K562 (cell line): ENCODE measurements at regions not wholly inside any gene's neighbourhood (a gene's known extent, or its start where the extent isn't known, plus 50 kb on each side); places are given as distances from the start of the nearest gene placed in this dataset.

Experiments used
- ATAC-seq: fragments of 200-7000 bp; cut with Tn5 transposase; 3 replicates; pipeline ENCODE4 v1.9.1; 2020; ENCODE audit warnings: moderate library complexity
- BruUV-seq: library from RNA; stranded (reverse); fragments of 400-500 nt; replicated peaks from 2 replicates; lab custom pipeline; 2021; lab: Mats Ljungman, UMichigan
- CTCF ChIA-PET: fragments of 300-600 bp; formaldehyde crosslinking; extraction: SDS; loops from one replicate; lab custom pipeline; 2021; ENCODE audit warnings: low intra/inter-chr PET ratio; lab: Yijun Ruan, JAX
- POLR2A ChIA-PET: fragments of 300-600, 350-650 bp; sonication (Branson Sonifier 250); formaldehyde crosslinking; extraction: SDS; loops from one replicate; lab custom pipeline; 2021; ENCODE audit warnings: antibody characterized with exemption, inconsistent platforms; lab: Yijun Ruan, JAX
- DNase-seq, 4 experiments: peaks; one replicate each; pipeline versions ENCODE4 v3.0.0 to v3.0.0-alpha.2; 2011 to 2018; ENCODE audit warnings: low spot score in 3 of 4, mixed read lengths in 3 of 4; ENCODE audit errors: extremely low read depth in 1 of 4
- FAIRE-seq: peaks from 2 replicates; lab custom pipeline; 2011; peaks lifted over from hg19 to GRCh38; lab: Jason Lieb, UNC
- H2AFZ ChIP-seq: 2 replicates; pipeline ENCODE4 v1.6.0; 2011; ENCODE audit warnings: low read depth, low read length, control low read depth, inconsistent platforms
- H3K27ac ChIP-seq: fragments of 200-600 bp; 3 replicates; pipeline ENCODE4 v1.8.0; 2011; ENCODE audit warnings: low read depth, mild to moderate bottlenecking, control low read depth, inconsistent platforms, low read length, moderate library complexity, mixed read lengths; ENCODE audit errors: extremely low read depth
- H3K27me3 ChIP-seq, 2 experiments: fragments of 300-600 bp in 1 of 2; 2 replicates in 1 of 2; 3 replicates in 1 of 2; pipeline versions ENCODE4 v1.6.0 to v1.8.0; 2011; ENCODE audit warnings: inconsistent platforms in 2 of 2, low read length in 2 of 2, mild to moderate bottlenecking in 1 of 2, mixed read lengths in 1 of 2, moderate library complexity in 1 of 2; ENCODE audit not compliant: control insufficient read depth in 2 of 2, insufficient read depth in 2 of 2
- H3K36me3 ChIP-seq: fragments of 300-600 bp; 3 replicates; pipeline ENCODE4 v1.8.0; 2011; ENCODE audit warnings: mild to moderate bottlenecking, low read length, inconsistent platforms; ENCODE audit not compliant: control insufficient read depth, insufficient read depth
- H3K4me1 ChIP-seq, 2 experiments: fragments of 200-600 bp in 1 of 2; replicated peaks in 1 of 2; 2 replicates in 1 of 2; 3 replicates in 1 of 2; pipeline versions ENCODE4 v1.5.1 to v1.8.0; 2011; ENCODE audit warnings: inconsistent platforms in 2 of 2, low read length in 2 of 2, mild to moderate bottlenecking in 1 of 2, mixed read lengths in 1 of 2, moderate library complexity in 1 of 2; ENCODE audit not compliant: control insufficient read depth in 2 of 2, insufficient read depth in 2 of 2
- H3K4me2 ChIP-seq: 2 replicates; pipeline ENCODE4 v1.6.1; 2011; ENCODE audit warnings: low read length, control low read depth, inconsistent platforms, mixed read lengths; ENCODE audit not compliant: insufficient read depth
- H3K4me3 ChIP-seq: fragments of 200-600 bp; sonication (generic), shearing (Covaris generic); 2 replicates; pipeline ENCODE4 v1.5.1; 2016; ENCODE audit warnings: control low read depth, inconsistent platforms
- H3K79me2 ChIP-seq: fragments of 200-600 bp; 3 replicates; pipeline ENCODE4 v1.8.0; 2011; ENCODE audit warnings: low read length, inconsistent platforms; ENCODE audit not compliant: control insufficient read depth, insufficient read depth
- H3K9ac ChIP-seq, 2 experiments: 2 replicates each; pipeline versions ENCODE4 v1.6.0 to v1.6.1; 2011; ENCODE audit warnings: low read depth in 2 of 2, low read length in 2 of 2, control low read depth in 1 of 2, inconsistent platforms in 1 of 2, mild to moderate bottlenecking in 1 of 2, mixed read lengths in 1 of 2; ENCODE audit not compliant: insufficient read depth in 1 of 2
- H3K9me1 ChIP-seq: one replicate; pipeline ENCODE4 v1.6.0; 2011; ENCODE audit warnings: inconsistent platforms, mild to moderate bottlenecking, low read length, moderate library complexity; ENCODE audit not compliant: control insufficient read depth, insufficient read depth
- H3K9me3 ChIP-seq: replicated peaks from 2 replicates; pipeline ENCODE4 v1.5.1; 2011; ENCODE audit warnings: low read depth, low read length, inconsistent platforms; ENCODE audit not compliant: control insufficient read depth, insufficient read depth
- H4K20me1 ChIP-seq: replicated peaks from 2 replicates; pipeline ENCODE4 v1.6.1; 2011; ENCODE audit warnings: low read length, inconsistent platforms, mixed read lengths; ENCODE audit not compliant: control insufficient read depth, insufficient read depth
- ATF6 ChIP-seq: sonication (generic); formaldehyde crosslinking; IDR thresholded peaks from 2 replicates; pipeline ENCODE4 v1.4.0; 2020; ENCODE audit warnings: mild to moderate bottlenecking, missing genetic modification reagents
- CEBPB ChIP-seq: fragments of 450-650 bp; IDR thresholded peaks from 2 replicates; pipeline ENCODE4 v1.6.1; 2016; ENCODE audit warnings: missing genetic modification characterization, missing compliant biosample characterization
- JUN ChIP-seq, 2 experiments: sonication (generic) in 1 of 2; formaldehyde crosslinking in 1 of 2; IDR thresholded peaks; 2 replicates each; pipeline versions ENCODE4 v1.6.1 to v1.8.0; 2012 to 2022; ENCODE audit warnings: borderline replicate concordance in 2 of 2, mild to moderate bottlenecking in 2 of 2, improper control_type of control experiment in 1 of 2, low read depth in 1 of 2, low read length in 1 of 2, missing genetic modification reagents in 1 of 2
- KLF1 ChIP-seq: fragments of 450-650 bp; IDR thresholded peaks from 2 replicates; pipeline ENCODE4 v1.6.1; 2016; ENCODE audit warnings: missing genetic modification characterization, missing compliant biosample characterization
- MCM5 ChIP-seq: fragments of 450-650 bp; IDR thresholded peaks from 2 replicates; pipeline ENCODE4 v1.6.1; 2016; ENCODE audit warnings: low read depth
- MIER1 ChIP-seq: fragments of 450-650 bp; IDR thresholded peaks from 2 replicates; pipeline ENCODE4 v1.6.1; 2016; ENCODE audit warnings: antibody characterized with exemption, mild to moderate bottlenecking, low read depth
- NR1H2 ChIP-seq: sonication (generic); formaldehyde crosslinking; IDR thresholded peaks from 2 replicates; pipeline ENCODE4 v1.4.0; 2020; ENCODE audit warnings: mild to moderate bottlenecking, missing genetic modification reagents
- TAL1 ChIP-seq: fragments of 450-650 bp; IDR thresholded peaks from 2 replicates; pipeline ENCODE4 v1.6.1; 2016; ENCODE audit warnings: mild to moderate bottlenecking
- U2AF2 ChIP-seq: fragments of 200-400 bp; formaldehyde crosslinking; optimal IDR thresholded peaks from 2 replicates; pipeline ENCODE3; 2017; ENCODE audit warnings: low read depth, mild to moderate bottlenecking, low read length
- ZBTB2 ChIP-seq: fragments of 450-650 bp; IDR thresholded peaks from 2 replicates; pipeline ENCODE4 v1.6.1; 2016; ENCODE audit warnings: antibody characterized with exemption
- ZFP1 ChIP-seq: fragments of 450-650 bp; formaldehyde crosslinking; IDR thresholded peaks from 2 replicates; pipeline ENCODE4 v1.4.0; 2020; ENCODE audit warnings: mild to moderate bottlenecking, mixed read lengths
- ZNF134 ChIP-seq: fragments of 250-450 bp; sonication (Bioruptor Pico); conservative IDR thresholded peaks from 2 replicates; pipeline ENCODE4 v1.4.0; 2020
- WGBS: fragments of 100-300 bp; shearing (Covaris generic); methylation state at CpG from one replicate; pipeline ENCODE4 v1.1.6; 2016; ENCODE audit warnings: low coverage, mixed read lengths; ENCODE audit not compliant: insufficient coverage; ENCODE audit errors: missing lambda C conversion rate; 5-methylcytosine and 5-hydroxymethylcytosine counted together
- in situ Hi-C: fragments of 300-500 bp; cut with MboI; formaldehyde crosslinking; loops from 4 replicates; pipeline ENCODE4 v1.15.0; 2018; ENCODE audit warnings: inconsistent platforms, mixed read lengths
- intact Hi-C: fragments of 100-400 bp; cut with micrococcal nuclease; formaldehyde crosslinking; loops from 2 replicates; pipeline ENCODE4 v1.14.2; 2022

GRCh38 chr1:29890201-29890959 is 654.1 kb downstream of the PTPRU start:
- Histone ChIP-seq H3K9me1 (no peaks in the 10 kb centered on the region), H3K9ac (no peak overlapping the region), H3K27ac (no peak overlapping the region), H3K27me3 (no peaks in the 10 kb centered on the region; a peak in 1 of 5 replicates), H2AFZ (no peak overlapping the region), H3K4me3 (no peak overlapping the region), H3K79me2 (no peaks in the 10 kb centered on the region), H3K4me1 (no peaks in the 10 kb centered on the region), H3K36me3 (no peaks in the 10 kb centered on the region), H3K4me2 (no peak overlapping the region), H4K20me1 (no peaks in the 10 kb centered on the region), H3K9me3 (no peaks in the 10 kb centered on the region)
- FAIRE-seq (no peak), DNase-seq (no peak), ATAC-seq (no peak)
- BruUV-seq, result no TSS peak
- TF ChIP-seq NR1H2 (CRISPR knock-in tag), result no peak
- no peak for TF ChIP-seq ATF6 (CRISPR knock-in tag)
- no peak for TF ChIP-seq JUN (IDR thresholded peaks at IDR 0.05; ENCODE audit: borderline replicate concordance, low read depth, low read length)
- no peak for TF ChIP-seq JUN (CRISPR knock-in tag; IDR thresholded peaks at IDR 0.05; ENCODE audit: borderline replicate concordance)
- no peak for TF ChIP-seq ZBTB2
- TF ChIP-seq U2AF2, result no peak
- no peak for TF ChIP-seq ZNF134 (CRISPR knock-in tag)
- TF ChIP-seq KLF1 (tag), result no peak
- no peak for TF ChIP-seq CEBPB
- no peak for TF ChIP-seq MCM5
- TF ChIP-seq ZFP1, result no peak
- no peak for TF ChIP-seq TAL1
- no peak for TF ChIP-seq MIER1
- POLR2A ChIA-PET, result no interaction called here
- WGBS, result 2% methylated on average over 7 of the region's 7 CpGs
- in situ Hi-C loops, result no loop called here
- intact Hi-C loops, result no loop called here
- CTCF ChIA-PET, result no interaction called here
